K562 (cell line): ENCODE measurements at regions not wholly inside any gene's neighbourhood (a gene's known extent, or its start where the extent isn't known, plus 50 kb on each side); places are given as distances from the start of the nearest gene placed in this dataset.

Experiments used
- ATAC-seq: fragments of 200-7000 bp; cut with Tn5 transposase; 3 replicates; pipeline ENCODE4 v1.9.1; 2020; ENCODE audit warnings: moderate library complexity
- BruUV-seq: library from RNA; stranded (reverse); fragments of 400-500 nt; replicated peaks from 2 replicates; lab custom pipeline; 2021; lab: Mats Ljungman, UMichigan
- CTCF ChIA-PET: fragments of 300-600 bp; formaldehyde crosslinking; extraction: SDS; loops from one replicate; lab custom pipeline; 2021; ENCODE audit warnings: low intra/inter-chr PET ratio; lab: Yijun Ruan, JAX
- POLR2A ChIA-PET: fragments of 300-600, 350-650 bp; sonication (Branson Sonifier 250); formaldehyde crosslinking; extraction: SDS; loops from one replicate; lab custom pipeline; 2021; ENCODE audit warnings: antibody characterized with exemption, inconsistent platforms; lab: Yijun Ruan, JAX
- DNase-seq, 4 experiments: peaks; one replicate each; pipeline versions ENCODE4 v3.0.0 to v3.0.0-alpha.2; 2011 to 2018; ENCODE audit warnings: low spot score in 3 of 4, mixed read lengths in 3 of 4; ENCODE audit errors: extremely low read depth in 1 of 4
- FAIRE-seq: peaks from 2 replicates; lab custom pipeline; 2011; peaks lifted over from hg19 to GRCh38; lab: Jason Lieb, UNC
- H2AFZ ChIP-seq: 2 replicates; pipeline ENCODE4 v1.6.0; 2011; ENCODE audit warnings: low read depth, low read length, control low read depth, inconsistent platforms
- H3K27ac ChIP-seq: fragments of 200-600 bp; 3 replicates; pipeline ENCODE4 v1.8.0; 2011; ENCODE audit warnings: low read depth, mild to moderate bottlenecking, control low read depth, inconsistent platforms, low read length, moderate library complexity, mixed read lengths; ENCODE audit errors: extremely low read depth
- H3K27me3 ChIP-seq, 2 experiments: fragments of 300-600 bp in 1 of 2; 2 replicates in 1 of 2; 3 replicates in 1 of 2; pipeline versions ENCODE4 v1.6.0 to v1.8.0; 2011; ENCODE audit warnings: inconsistent platforms in 2 of 2, low read length in 2 of 2, mild to moderate bottlenecking in 1 of 2, mixed read lengths in 1 of 2, moderate library complexity in 1 of 2; ENCODE audit not compliant: control insufficient read depth in 2 of 2, insufficient read depth in 2 of 2
- H3K36me3 ChIP-seq: fragments of 300-600 bp; 3 replicates; pipeline ENCODE4 v1.8.0; 2011; ENCODE audit warnings: mild to moderate bottlenecking, low read length, inconsistent platforms; ENCODE audit not compliant: control insufficient read depth, insufficient read depth
- H3K4me1 ChIP-seq, 2 experiments: fragments of 200-600 bp in 1 of 2; replicated peaks in 1 of 2; 2 replicates in 1 of 2; 3 replicates in 1 of 2; pipeline versions ENCODE4 v1.5.1 to v1.8.0; 2011; ENCODE audit warnings: inconsistent platforms in 2 of 2, low read length in 2 of 2, mild to moderate bottlenecking in 1 of 2, mixed read lengths in 1 of 2, moderate library complexity in 1 of 2; ENCODE audit not compliant: control insufficient read depth in 2 of 2, insufficient read depth in 2 of 2
- H3K4me2 ChIP-seq: 2 replicates; pipeline ENCODE4 v1.6.1; 2011; ENCODE audit warnings: low read length, control low read depth, inconsistent platforms, mixed read lengths; ENCODE audit not compliant: insufficient read depth
- H3K4me3 ChIP-seq: fragments of 200-600 bp; sonication (generic), shearing (Covaris generic); 2 replicates; pipeline ENCODE4 v1.5.1; 2016; ENCODE audit warnings: control low read depth, inconsistent platforms
- H3K79me2 ChIP-seq: fragments of 200-600 bp; 3 replicates; pipeline ENCODE4 v1.8.0; 2011; ENCODE audit warnings: low read length, inconsistent platforms; ENCODE audit not compliant: control insufficient read depth, insufficient read depth
- H3K9ac ChIP-seq, 2 experiments: 2 replicates each; pipeline versions ENCODE4 v1.6.0 to v1.6.1; 2011; ENCODE audit warnings: low read depth in 2 of 2, low read length in 2 of 2, control low read depth in 1 of 2, inconsistent platforms in 1 of 2, mild to moderate bottlenecking in 1 of 2, mixed read lengths in 1 of 2; ENCODE audit not compliant: insufficient read depth in 1 of 2
- H3K9me1 ChIP-seq: one replicate; pipeline ENCODE4 v1.6.0; 2011; ENCODE audit warnings: inconsistent platforms, mild to moderate bottlenecking, low read length, moderate library complexity; ENCODE audit not compliant: control insufficient read depth, insufficient read depth
- H3K9me3 ChIP-seq: replicated peaks from 2 replicates; pipeline ENCODE4 v1.5.1; 2011; ENCODE audit warnings: low read depth, low read length, inconsistent platforms; ENCODE audit not compliant: control insufficient read depth, insufficient read depth
- H4K20me1 ChIP-seq: replicated peaks from 2 replicates; pipeline ENCODE4 v1.6.1; 2011; ENCODE audit warnings: low read length, inconsistent platforms, mixed read lengths; ENCODE audit not compliant: control insufficient read depth, insufficient read depth
- FOSL1 ChIP-seq: fragments of 200-800 bp; sonication (Bioruptor generic); conservative IDR thresholded peaks from 2 replicates; pipeline ENCODE4 v1.6.1; 2016; ENCODE audit warnings: missing genetic modification characterization, missing compliant biosample characterization
- TFE3 ChIP-seq: fragments of 450-650 bp; formaldehyde crosslinking; IDR thresholded peaks from 2 replicates; pipeline ENCODE4 v1.4.0; 2020; ENCODE audit warnings: mild to moderate bottlenecking, mixed read lengths
- ZNF217 ChIP-seq: sonication (generic); formaldehyde crosslinking; IDR thresholded peaks from 2 replicates; pipeline ENCODE4 v1.8.0; 2022; ENCODE audit warnings: mild to moderate bottlenecking, missing genetic modification reagents
- ZNF75A ChIP-seq: fragments of 450-650 bp; formaldehyde crosslinking; IDR thresholded peaks from 2 replicates; pipeline ENCODE4 v1.4.0; 2020; ENCODE audit warnings: mild to moderate bottlenecking
- WGBS: fragments of 100-300 bp; shearing (Covaris generic); methylation state at CpG from one replicate; pipeline ENCODE4 v1.1.6; 2016; ENCODE audit warnings: low coverage, mixed read lengths; ENCODE audit not compliant: insufficient coverage; ENCODE audit errors: missing lambda C conversion rate; 5-methylcytosine and 5-hydroxymethylcytosine counted together
- in situ Hi-C: fragments of 300-500 bp; cut with MboI; formaldehyde crosslinking; loops from 4 replicates; pipeline ENCODE4 v1.15.0; 2018; ENCODE audit warnings: inconsistent platforms, mixed read lengths
- intact Hi-C: fragments of 100-400 bp; cut with micrococcal nuclease; formaldehyde crosslinking; loops from 2 replicates; pipeline ENCODE4 v1.14.2; 2022

- 0% methylated on average over 3 of the region's 3 CpGs for WGBS
Measured at GRCh38 chr7:138169441-138169851, 93.2 kb downstream of the AKR1D1 start.

GRCh38 chr7:138170298-138170697, 94.0 kb downstream of the AKR1D1 start:
- WGBS: 0% methylated on average over 2 of the region's 2 CpGs
- Histone ChIP-seq H3K9ac (no peak overlapping the region), H3K9me3 (no peaks in the 10 kb centered on the region), H3K27me3 (peaks cover 0 to 5% of the 10 kb centered on the region in 2 experiments; a peak in 2 of 5 replicates), H3K27ac (no peak overlapping the region), H3K4me1 (no peaks in the 10 kb centered on the region), H2AFZ (no peak overlapping the region), H3K4me3 (no peak overlapping the region), H3K36me3 (no peaks in the 10 kb centered on the region), H4K20me1 (no peaks in the 10 kb centered on the region), H3K9me1 (no peaks in the 10 kb centered on the region), H3K79me2 (no peaks in the 10 kb centered on the region), H3K4me2 (no peak overlapping the region)
- CTCF ChIA-PET: no interaction called here
- FAIRE-seq (no peak), ATAC-seq (no peak), DNase-seq (no peak)
- POLR2A ChIA-PET: interaction anchor here (1.1 kb wide), 1 partner anchor 9 kb away, joined by 6 read pairs; no protein-coding TSS in a partner anchor
- intact Hi-C loops (no loop called here), in situ Hi-C loops (no loop called here)
- no TSS peak for BruUV-seq
- no peak for TF ChIP-seq ZNF217
- TF ChIP-seq TFE3: no peak

More at GRCh38 chr7:138169441-138169851, 93.2 kb downstream of the AKR1D1 start:
- no peak for ATAC-seq
- intact Hi-C loops: no loop called here
- in situ Hi-C loops: no loop called here
- no peak overlapping the region for H2AFZ ChIP-seq
- H3K4me2 ChIP-seq: no peak overlapping the region
- H3K36me3 ChIP-seq: no peaks in the 10 kb centered on the region
- no peak for TF ChIP-seq ZNF75A
- peak; percentile 34; the same call in 1 of the 2 replicates for TF ChIP-seq FOSL1 (tag)
- TF ChIP-seq, all 486 proteins: peak for 1
- peaks cover 7% of the 10 kb centered on the region for H3K9me3 ChIP-seq
- DNase-seq (no peak), FAIRE-seq (no peak)
- CTCF ChIA-PET: no interaction called here
- no peaks in the 10 kb centered on the region for H3K4me1 ChIP-seq
- no TSS peak for BruUV-seq
- no peaks in the 10 kb centered on the region for H3K9me1 ChIP-seq
- no peaks in the 10 kb centered on the region for H3K79me2 ChIP-seq
- H3K9ac ChIP-seq: no peak overlapping the region
- H3K4me3 ChIP-seq: no peak overlapping the region
- H3K27me3 ChIP-seq: peaks cover 0 to 5% of the 10 kb centered on the region in 2 experiments; a peak in 2 of 5 replicates
- no peaks in the 10 kb centered on the region for H4K20me1 ChIP-seq
- POLR2A ChIA-PET: interaction anchor here (0.9 to 1.0 kb wide), 2 partner anchors 10 to 28 kb away, joined by 3 to 4 read pairs; no protein-coding TSS in a partner anchor
- H3K27ac ChIP-seq: no peak overlapping the region
